OCI-LY3 (cell line): ENCODE measurements at regions not wholly inside any gene's neighbourhood (a gene's known extent, or its start where the extent isn't known, plus 50 kb on each side); places are given as distances from the start of the nearest gene placed in this dataset.

Experiments used
- H2AFZ ChIP-seq: fragments of 200-600, 300-600 bp; shearing (Covaris generic); 2 replicates; pipeline ENCODE4 v1.6.0; 2014; ENCODE audit warnings: antibody characterized with exemption, low read depth, low read length
- H3K27ac ChIP-seq: fragments of 200-600, 300-600 bp; sonication (generic); 2 replicates; pipeline ENCODE4 v1.5.1; 2014; ENCODE audit warnings: mild to moderate bottlenecking, low read length, moderate library complexity, mixed read lengths
- H3K27me3 ChIP-seq: fragments of 200-600, 300-600 bp; sonication (generic); 2 replicates; pipeline ENCODE4 v1.6.1; 2014; ENCODE audit warnings: low read depth, low read length, mixed read lengths
- H3K36me3 ChIP-seq: fragments of 200-600, 300-600 bp; sonication (generic); replicated peaks from 2 replicates; pipeline ENCODE3; 2014; ENCODE audit warnings: low read depth, low read length, mixed read lengths
- H3K4me1 ChIP-seq: fragments of 300-600, 200-600 bp; sonication (generic); 2 replicates; pipeline ENCODE4 v1.6.1; 2014; ENCODE audit warnings: low read length, mixed read lengths
- H3K4me2 ChIP-seq: fragments of 200-600, 300-600 bp; sonication (generic); 2 replicates; pipeline ENCODE4 v1.6.1; 2014; ENCODE audit warnings: low read length, mixed read lengths
- H3K4me3 ChIP-seq: fragments of 300-600, 200-600 bp; sonication (generic); 2 replicates; pipeline ENCODE4 v1.5.1; 2014; ENCODE audit warnings: antibody characterized with exemption, mild to moderate bottlenecking, low read length, moderate library complexity
- H3K79me2 ChIP-seq: fragments of 300-600, 200-600 bp; shearing (Covaris generic); 2 replicates; pipeline ENCODE4 v1.6.1; 2014; ENCODE audit warnings: mild to moderate bottlenecking, low read length, mixed read lengths
- H3K9ac ChIP-seq: fragments of 300-600, 200-600 bp; shearing (Covaris generic); 2 replicates; pipeline ENCODE4 v1.6.0; 2014; ENCODE audit warnings: mild to moderate bottlenecking, low read length, moderate library complexity
- H3K9me3 ChIP-seq: fragments of 200-600, 300-600 bp; shearing (Covaris generic); 2 replicates; pipeline ENCODE4 v1.6.1; 2014; ENCODE audit warnings: low read length, mixed read lengths; ENCODE audit not compliant: insufficient read depth
- H4K20me1 ChIP-seq: fragments of 200-600, 300-600 bp; sonication (generic); 2 replicates; pipeline ENCODE4 v1.6.1; 2016; ENCODE audit warnings: low read length, mixed read lengths; ENCODE audit not compliant: insufficient read depth
- CTCF ChIP-seq: fragments of 200-600, 300-600 bp; sonication (generic); IDR thresholded peaks from 2 replicates; pipeline ENCODE4 v1.5.1; 2014; ENCODE audit warnings: antibody characterized with exemption, low read length, low read depth
- EZH2phosphoT487 ChIP-seq: fragments of 200-600 bp; shearing (Covaris generic); IDR thresholded peaks from 2 replicates; pipeline ENCODE4 v1.6.1; 2018; ENCODE audit warnings: antibody characterized with exemption, mixed run types, low read depth

- no peak overlapping the region for H3K4me2 ChIP-seq
- H3K4me1 ChIP-seq = no peaks in the 10 kb centered on the region
- no peak for TF ChIP-seq CTCF
- no peak for TF ChIP-seq EZH2phosphoT487
- H3K27ac ChIP-seq = no peak overlapping the region
- H3K9me3 ChIP-seq = no peaks in the 10 kb centered on the region
- H3K36me3 ChIP-seq = no peaks in the 10 kb centered on the region
- no peaks in the 10 kb centered on the region for H4K20me1 ChIP-seq
- H3K9ac ChIP-seq = no peak overlapping the region
- H3K27me3 ChIP-seq = no peaks in the 10 kb centered on the region
- H2AFZ ChIP-seq = no peak overlapping the region
- H3K4me3 ChIP-seq = no peak overlapping the region
- no peaks in the 10 kb centered on the region for H3K79me2 ChIP-seq
These were observed 223.8 kb upstream of the TMTC4 start for GRCh38 chr13:100898431-100898830.

GRCh38 chr13:100895651-100896050 is 221.1 kb upstream of the TMTC4 start:
- H4K20me1 ChIP-seq = no peaks in the 10 kb centered on the region
- H3K4me1 ChIP-seq = no peaks in the 10 kb centered on the region
- H3K9me3 ChIP-seq = no peaks in the 10 kb centered on the region
- H3K27ac ChIP-seq = no peak overlapping the region
- H3K9ac ChIP-seq = no peak overlapping the region
- no peaks in the 10 kb centered on the region for H3K27me3 ChIP-seq
- H3K36me3 ChIP-seq = no peaks in the 10 kb centered on the region
- H3K4me2 ChIP-seq = no peak overlapping the region
- no peak overlapping the region for H2AFZ ChIP-seq
- H3K79me2 ChIP-seq = no peaks in the 10 kb centered on the region
- no peak for TF ChIP-seq CTCF
- no peak overlapping the region for H3K4me3 ChIP-seq

GRCh38 chr13:100892981-100893380 is 218.4 kb upstream of the TMTC4 start:
- Histone ChIP-seq H3K79me2 (no peaks in the 10 kb centered on the region), H3K4me2 (no peak overlapping the region), H3K36me3 (no peaks in the 10 kb centered on the region), H3K4me1 (peaks cover under 1% of the 10 kb centered on the region), H3K27me3 (no peaks in the 10 kb centered on the region), H4K20me1 (no peaks in the 10 kb centered on the region), H3K27ac (no peak overlapping the region), H3K9me3 (no peaks in the 10 kb centered on the region), H3K9ac (no peak overlapping the region), H3K4me3 (no peak overlapping the region), H2AFZ (no peak overlapping the region)
- TF ChIP-seq EZH2phosphoT487 (no peak), CTCF (no peak)

GRCh38 chr13:100890645-100891044 is 216.1 kb upstream of the TMTC4 start:
- H3K4me1 ChIP-seq = peaks cover 20% of the 10 kb centered on the region
- H4K20me1 ChIP-seq = no peaks in the 10 kb centered on the region
- no peaks in the 10 kb centered on the region for H3K79me2 ChIP-seq
- no peak overlapping the region for H3K9ac ChIP-seq
- no peaks in the 10 kb centered on the region for H3K9me3 ChIP-seq
- TF ChIP-seq CTCF (no peak), EZH2phosphoT487 (no peak)
- no peak overlapping the region for H3K27ac ChIP-seq
- no peaks in the 10 kb centered on the region for H3K27me3 ChIP-seq
- no peak overlapping the region for H2AFZ ChIP-seq
- H3K4me2 ChIP-seq = no peak overlapping the region
- no peaks in the 10 kb centered on the region for H3K36me3 ChIP-seq
- no peak overlapping the region for H3K4me3 ChIP-seq
